HepG2 (cell line): ENCODE measurements at regions not wholly inside any gene's neighbourhood (a gene's known extent, or its start where the extent isn't known, plus 50 kb on each side); places are given as distances from the start of the nearest gene placed in this dataset.

Experiments
- ARID3A ChIP-seq: IDR thresholded peaks from 2 replicates; pipeline ENCODE4 v1.6.1; 2012; ENCODE audit warnings: low read depth, low read length, improper control_type of control experiment
- ATF4 ChIP-seq, 2 experiments: fragments of 450-650 bp in 1 of 2; sonication (generic) in 1 of 2; formaldehyde crosslinking; IDR thresholded peaks; 2 replicates each; pipeline versions ENCODE4 v1.5.0 to v1.8.0; 2020 to 2022; ENCODE audit warnings: mild to moderate bottlenecking in 1 of 2, missing genetic modification reagents in 1 of 2
- BCLAF1 ChIP-seq: fragments of 450-650 bp; IDR thresholded peaks from 2 replicates; pipeline ENCODE4 v1.6.1; 2017; ENCODE audit warnings: mild to moderate bottlenecking
- FOXK1 ChIP-seq: sonication (generic); formaldehyde crosslinking; IDR thresholded peaks from 2 replicates; pipeline ENCODE4 v1.4.0; 2020; ENCODE audit warnings: low read depth, missing genetic modification reagents, borderline replicate concordance
- IRX3 ChIP-seq: sonication (generic); formaldehyde crosslinking; IDR thresholded peaks from 2 replicates; pipeline ENCODE4 v1.8.1; 2023; ENCODE audit warnings: mild to moderate bottlenecking, low read depth, missing genetic modification reagents, borderline replicate concordance
- MXI1 ChIP-seq: IDR thresholded peaks from 3 replicates; pipeline ENCODE4 v1.6.1; 2012; ENCODE audit warnings: low read depth, low read length, inconsistent platforms, borderline replicate concordance
- ZBTB39 ChIP-seq: sonication (generic); formaldehyde crosslinking; IDR thresholded peaks from 2 replicates; pipeline ENCODE4 v1.5.0; 2020; ENCODE audit warnings: missing genetic modification reagents
- ZNF253 ChIP-seq: sonication (generic); formaldehyde crosslinking; IDR thresholded peaks from 2 replicates; pipeline ENCODE4 v1.8.0; 2022; ENCODE audit warnings: mild to moderate bottlenecking, missing genetic modification reagents, borderline replicate concordance
- ZSCAN31 ChIP-seq: sonication (generic); formaldehyde crosslinking; IDR thresholded peaks from 2 replicates; pipeline ENCODE4 v1.5.0; 2020; ENCODE audit warnings: low read depth, mild to moderate bottlenecking, missing genetic modification reagents

GRCh38 chr4:95640311-95640710 is 91.5 kb upstream of the UNC5C start (continued):
- TF ChIP-seq ARID3A: no peak
- TF ChIP-seq IRX3: no peak
- no peak for TF ChIP-seq BCLAF1
- TF ChIP-seq ZSCAN31 (CRISPR knock-in tag): no peak
- no peak for TF ChIP-seq ATF4 (CRISPR knock-in tag; IDR thresholded peaks at IDR 0.05)
- TF ChIP-seq ZBTB39 (CRISPR knock-in tag): no peak
- no peak for TF ChIP-seq FOXK1 (CRISPR knock-in tag)
- no peak for TF ChIP-seq MXI1
- no peak for TF ChIP-seq ZNF253
- TF ChIP-seq, all 625 proteins: peak for 0
